ENCODE measurements at regions not wholly inside any gene's neighbourhood (a gene's known extent, or its start where the extent isn't known, plus 50 kb on each side); places are given as distances from the start of the nearest gene placed in this dataset.

GRCh38 chr6:56890683-56891429, 64.1 kb upstream of the BEND6 start:
- no peak for TF ChIP-seq CTCF (IDR thresholded peaks at IDR 0.05; ENCODE audit: insufficient read depth, missing control alignments)
- no peak for DNase-seq (ENCODE audit: insufficient read length, low spot score)
- FAIRE-seq = no peak

GRCh38 chr6:56890066-56890465, 64.8 kb upstream of the BEND6 start:
- TF ChIP-seq CTCF (IDR thresholded peaks at IDR 0.05; ENCODE audit: insufficient read depth, missing control alignments) = no peak
- FAIRE-seq (no peak), DNase-seq (ENCODE audit: insufficient read length, low spot score) (no peak)

GRCh38 chr6:56889492-56889891, 65.4 kb upstream of the BEND6 start:
- FAIRE-seq (no peak), DNase-seq (ENCODE audit: insufficient read length, low spot score) (no peak)
- TF ChIP-seq CTCF (IDR thresholded peaks at IDR 0.05; ENCODE audit: insufficient read depth, missing control alignments) = no peak

GRCh38 chr6:56888687-56889086, 66.2 kb upstream of the BEND6 start:
- no peak for FAIRE-seq
- no peak for DNase-seq (ENCODE audit: insufficient read length, low spot score)
- TF ChIP-seq CTCF (IDR thresholded peaks at IDR 0.05; ENCODE audit: insufficient read depth, missing control alignments) = no peak

- TF ChIP-seq CTCF (IDR thresholded peaks at IDR 0.05; ENCODE audit: insufficient read depth, missing control alignments) = no peak
- DNase-seq (ENCODE audit: insufficient read length, low spot score) = no peak
- FAIRE-seq = no peak
Measured at GRCh38 chr6:56887086-56887485, 67.8 kb upstream of the BEND6 start.

- FAIRE-seq (no peak), DNase-seq (ENCODE audit: insufficient read length, low spot score) (no peak)
- TF ChIP-seq CTCF (IDR thresholded peaks at IDR 0.05; ENCODE audit: insufficient read depth, missing control alignments) = no peak
Measured at GRCh38 chr6:56877922-56878321, 77.0 kb upstream of the BEND6 start.

GRCh38 chr6:56875961-56876360, 78.9 kb upstream of the BEND6 start:
- no peak for TF ChIP-seq CTCF (IDR thresholded peaks at IDR 0.05; ENCODE audit: insufficient read depth, missing control alignments)
- no peak for DNase-seq (ENCODE audit: insufficient read length, low spot score)
- no peak for FAIRE-seq
